ENCODE measurements at regions not wholly inside any gene's neighbourhood (a gene's known extent, or its start where the extent isn't known, plus 50 kb on each side); places are given as distances from the start of the nearest gene placed in this dataset.

DNA sequence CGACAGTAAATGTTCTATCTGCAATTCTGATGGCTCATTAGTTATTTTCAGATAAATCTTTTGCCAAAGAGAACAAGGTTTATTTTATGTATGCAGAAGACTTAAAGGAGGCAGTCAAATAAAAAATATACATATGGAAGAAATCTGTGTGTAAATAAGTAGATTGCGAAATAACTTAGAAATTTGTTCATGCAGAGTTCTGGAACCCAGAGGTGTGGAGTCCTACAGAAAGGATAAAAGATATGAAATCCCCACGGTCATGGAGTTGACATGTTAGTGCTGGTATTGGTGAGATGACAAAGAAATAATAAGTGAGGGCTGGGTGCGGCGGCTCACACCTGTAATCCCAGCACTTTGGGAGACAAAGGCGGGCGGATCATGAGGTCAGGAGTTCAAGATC, 111.2 kb upstream of the CFAP20DC start:
- H3K36me3 Mint-ChIP-seq = no peaks in the 10 kb centered on the region
- no peaks in the 10 kb centered on the region for H3K4me1 Mint-ChIP-seq

DNA sequence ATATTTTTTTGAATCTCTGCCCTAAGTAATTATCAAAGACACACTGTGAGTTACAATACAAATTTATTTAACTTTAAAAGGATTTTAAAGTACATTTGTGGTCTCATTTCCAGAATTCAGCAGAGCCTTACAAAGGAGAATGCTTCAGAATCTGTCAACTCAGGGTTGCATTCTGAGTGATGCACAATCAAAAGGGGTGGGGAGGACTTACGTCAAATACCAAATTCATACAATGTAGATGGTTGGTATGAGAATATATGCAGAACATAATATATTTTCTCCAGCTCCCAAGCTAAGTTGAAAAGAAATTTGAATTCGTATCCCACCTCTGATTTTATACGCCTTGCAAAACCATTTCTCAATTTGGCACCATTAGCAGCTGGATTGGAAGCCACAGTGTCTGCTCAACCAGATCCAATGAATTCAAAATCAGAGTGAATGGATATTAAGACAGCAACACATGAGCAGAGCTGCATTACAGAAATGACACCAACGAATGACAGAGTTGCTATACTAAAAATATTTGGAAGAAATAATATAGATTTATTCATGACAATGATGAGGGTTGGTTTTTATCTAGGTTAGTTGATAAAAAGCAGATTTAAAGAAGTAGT, 110.4 kb upstream of the CFAP20DC start:
- no peaks in the 10 kb centered on the region for H3K36me3 Mint-ChIP-seq
- H3K27ac Mint-ChIP-seq = no peak overlapping the region
- no peak overlapping the region for H3K4me3 Mint-ChIP-seq
- H3K9me3 Mint-ChIP-seq = peaks cover 0 to 2% (median 0%) of the 10 kb centered on the region in 6 donors
- H3K4me1 Mint-ChIP-seq = no peaks in the 10 kb centered on the region
- no peak for DNase-seq
- H3K27me3 Mint-ChIP-seq (ENCODE audit: low read depth in 3 of 3) = peaks cover 2% of the 10 kb centered on the region in 3 donors

More for the DNA sequence above, 111.2 kb upstream of the CFAP20DC start:
- Mint-ChIP-seq H3K27me3 (ENCODE audit: low read depth in 3 of 3) (peaks cover 2% of the 10 kb centered on the region in 3 donors), H3K27ac (no peak overlapping the region), H3K9me3 (peaks cover 0 to 2% (median 0%) of the 10 kb centered on the region in 6 donors), H3K4me3 (no peak overlapping the region)
- DNase-seq = no peak

DNA sequence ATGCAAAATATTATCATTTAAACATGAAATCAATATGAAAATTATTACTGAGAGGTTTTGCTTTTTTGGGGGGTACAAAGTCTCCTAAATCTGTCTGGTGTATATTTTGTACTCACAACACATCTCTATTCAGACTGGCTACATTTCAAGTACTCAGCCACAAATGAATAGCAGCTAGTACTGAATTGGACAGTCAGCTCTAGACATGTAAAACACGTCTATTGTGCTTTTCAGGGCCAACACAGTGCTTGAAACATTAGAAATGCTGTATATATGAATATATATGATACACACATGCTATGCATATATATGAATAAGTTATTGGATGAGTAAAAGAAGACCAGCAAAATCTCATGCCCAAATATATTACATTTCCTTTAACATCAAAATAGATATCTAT, 103.8 kb upstream of the CFAP20DC start:
- H3K36me3 Mint-ChIP-seq = no peaks in the 10 kb centered on the region
- no peaks in the 10 kb centered on the region for H3K4me1 Mint-ChIP-seq
- peaks cover 0 to 24% (median 4%) of the 10 kb centered on the region in 6 donors for H3K9me3 Mint-ChIP-seq
- H3K4me3 Mint-ChIP-seq = no peak overlapping the region
- no peak overlapping the region for H3K27ac Mint-ChIP-seq
- H3K27me3 Mint-ChIP-seq (ENCODE audit: low read depth in 3 of 3) = peaks cover 0 to 2% (median 1%) of the 10 kb centered on the region in 3 donors
- no peak for DNase-seq

DNA sequence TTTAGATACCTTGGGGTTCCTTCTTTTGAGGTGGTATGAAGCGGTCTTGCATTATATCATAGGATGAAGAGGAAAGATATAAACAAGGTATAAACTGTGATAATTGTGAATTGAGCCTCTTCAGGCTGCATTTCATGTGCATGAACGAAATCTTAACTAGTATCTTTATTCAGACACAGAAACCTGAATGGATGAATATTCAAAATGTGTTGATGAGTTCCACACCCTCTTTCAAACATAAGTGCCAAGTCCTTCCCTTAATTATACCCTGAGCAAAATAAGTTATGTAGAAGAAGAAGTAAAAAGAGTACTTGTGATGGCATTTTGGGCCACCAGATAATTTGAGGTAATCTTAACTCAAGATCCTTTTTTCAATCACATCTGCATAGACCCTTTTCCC, 103.1 kb upstream of the CFAP20DC start:
- peaks cover 0 to 24% (median 4%) of the 10 kb centered on the region in 6 donors for H3K9me3 Mint-ChIP-seq
- no peaks in the 10 kb centered on the region for H3K36me3 Mint-ChIP-seq
- H3K4me1 Mint-ChIP-seq = no peaks in the 10 kb centered on the region
- peaks cover 0 to 2% (median 1%) of the 10 kb centered on the region in 3 donors for H3K27me3 Mint-ChIP-seq (ENCODE audit: low read depth in 3 of 3)
- DNase-seq = no peak
- no peak overlapping the region for H3K4me3 Mint-ChIP-seq
- H3K27ac Mint-ChIP-seq = no peak overlapping the region

DNA sequence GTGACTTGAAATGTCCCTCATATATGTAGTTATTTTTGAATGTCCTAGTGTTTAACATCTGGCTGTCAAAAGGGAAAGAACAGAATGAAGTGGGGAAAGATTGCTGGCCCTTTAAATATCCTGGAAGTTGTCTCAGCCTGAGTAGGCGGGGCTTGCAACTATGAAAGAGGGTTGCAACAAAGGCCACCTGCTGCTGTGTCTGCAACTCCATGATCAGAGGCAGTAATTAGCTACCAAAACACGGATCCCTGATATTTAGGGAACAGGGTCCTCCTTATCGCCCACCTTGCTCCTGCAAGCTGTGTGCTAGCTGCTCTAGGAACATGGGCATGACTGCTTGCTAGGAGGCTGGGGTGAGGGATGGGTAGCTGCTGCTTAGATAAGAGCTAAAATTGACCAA, 100.2 kb upstream of the CFAP20DC start:
- H3K36me3 Mint-ChIP-seq = no peaks in the 10 kb centered on the region
- peaks cover 0 to 35% (median 6%) of the 10 kb centered on the region in 6 donors for H3K9me3 Mint-ChIP-seq
- H3K27ac Mint-ChIP-seq = no peak overlapping the region
- no peak overlapping the region for H3K4me3 Mint-ChIP-seq
- no peaks in the 10 kb centered on the region for H3K4me1 Mint-ChIP-seq
- peaks cover 0 to 3% (median 0%) of the 10 kb centered on the region in 3 donors for H3K27me3 Mint-ChIP-seq (ENCODE audit: low read depth in 3 of 3)
- no peak for DNase-seq

DNA sequence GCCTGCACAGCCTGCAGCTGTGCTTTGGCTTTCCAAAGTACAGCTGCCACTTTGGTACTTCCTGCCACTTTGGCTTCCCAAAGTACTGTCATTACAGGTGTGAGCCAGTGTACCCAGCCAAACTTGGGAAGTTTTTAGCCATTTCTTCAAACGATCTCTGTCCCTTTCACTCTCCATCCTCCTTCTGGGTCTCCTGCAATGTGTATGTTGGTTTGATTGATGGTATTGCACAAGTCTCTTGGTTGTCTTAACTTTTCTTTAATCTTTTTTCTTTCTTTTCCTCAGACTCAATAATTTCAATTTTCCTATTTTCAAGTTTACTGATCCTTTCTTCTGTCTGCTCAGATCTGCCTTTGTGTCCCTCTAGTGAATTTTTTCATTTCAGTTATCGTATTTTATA, 99.3 kb upstream of the CFAP20DC start:
- Mint-ChIP-seq H3K4me1 (no peaks in the 10 kb centered on the region), H3K27ac (no peak overlapping the region), H3K9me3 (peaks cover 0 to 35% (median 6%) of the 10 kb centered on the region in 6 donors), H3K4me3 (no peak overlapping the region), H3K27me3 (ENCODE audit: low read depth in 3 of 3) (peaks cover 0 to 3% (median 0%) of the 10 kb centered on the region in 3 donors), H3K36me3 (no peaks in the 10 kb centered on the region)
- no peak for DNase-seq

DNA sequence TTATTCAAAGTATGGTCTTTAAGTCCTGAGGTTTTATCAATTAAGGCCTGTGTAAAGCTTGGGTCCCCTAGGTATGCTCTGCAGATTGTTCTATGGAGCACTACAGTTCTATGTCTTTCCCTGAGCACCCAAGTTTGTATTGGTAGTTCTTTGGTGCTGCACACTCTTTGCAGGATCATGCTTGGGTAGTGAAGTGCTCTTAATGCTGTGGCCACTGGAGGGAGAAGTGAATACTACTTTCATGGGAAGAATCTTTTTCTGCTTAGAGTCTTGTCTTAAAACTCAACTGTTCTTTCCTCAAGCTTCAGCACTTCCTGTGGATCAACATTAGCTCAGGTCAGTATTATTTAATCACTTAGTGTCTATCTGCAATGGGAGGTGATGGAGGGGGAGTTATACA, 93.6 kb upstream of the CFAP20DC start:
- H3K9me3 Mint-ChIP-seq = peaks cover 0 to 11% (median under 1%) of the 10 kb centered on the region in 6 donors
- no peak for DNase-seq
- no peak overlapping the region for H3K27ac Mint-ChIP-seq
- no peak overlapping the region for H3K4me3 Mint-ChIP-seq
- no peaks in the 10 kb centered on the region for H3K36me3 Mint-ChIP-seq
- peaks cover 0 to 2% (median 0%) of the 10 kb centered on the region in 3 donors for H3K27me3 Mint-ChIP-seq (ENCODE audit: low read depth in 3 of 3)
- no peaks in the 10 kb centered on the region for H3K4me1 Mint-ChIP-seq

DNA sequence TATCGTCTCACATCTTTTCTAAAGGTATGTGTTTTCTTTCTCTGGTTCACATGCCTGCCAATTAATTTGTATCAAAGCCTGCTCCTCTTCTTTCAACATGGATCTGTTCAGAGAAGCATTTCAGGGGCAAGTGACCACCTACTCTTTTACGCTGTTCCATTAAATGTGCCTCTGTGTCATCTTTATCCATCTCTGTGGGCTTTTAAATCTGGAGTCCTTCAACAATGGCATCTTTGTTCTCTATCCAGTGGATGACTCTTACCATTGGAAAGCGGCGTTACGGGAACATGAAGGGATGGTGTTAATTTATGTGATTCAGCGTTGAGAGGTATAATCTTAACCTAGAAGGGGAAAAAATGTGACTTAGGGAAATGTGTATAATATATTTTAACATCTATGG, 92.7 kb upstream of the CFAP20DC start:
- no peak for DNase-seq
- H3K9me3 Mint-ChIP-seq = peaks cover 0 to 10% (median under 1%) of the 10 kb centered on the region in 6 donors
- H3K27ac Mint-ChIP-seq = no peak overlapping the region
- H3K4me3 Mint-ChIP-seq = no peak overlapping the region
- H3K27me3 Mint-ChIP-seq (ENCODE audit: low read depth in 3 of 3) = no peaks in the 10 kb centered on the region
- H3K36me3 Mint-ChIP-seq = no peaks in the 10 kb centered on the region
- H3K4me1 Mint-ChIP-seq = no peaks in the 10 kb centered on the region

DNA sequence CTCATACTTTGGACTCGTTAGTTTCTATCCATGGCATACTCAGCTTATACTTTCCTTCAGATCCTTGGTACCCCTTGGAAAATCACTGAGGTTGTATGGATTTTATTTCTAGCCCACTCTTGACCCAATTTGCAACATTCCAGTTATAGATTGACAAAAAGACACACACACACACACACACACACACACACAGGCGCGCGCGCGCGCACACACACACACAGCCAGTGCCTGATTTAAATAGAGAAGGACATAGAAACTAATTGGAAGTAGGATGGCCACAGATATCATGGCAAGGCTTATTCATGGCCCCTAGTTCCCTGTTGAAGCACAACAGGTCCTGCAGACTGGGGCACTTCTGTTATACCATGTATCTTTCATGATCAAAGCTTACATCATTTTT, 89.1 kb upstream of the CFAP20DC start:
- no peak for DNase-seq
- no peak overlapping the region for H3K27ac Mint-ChIP-seq
- no peaks in the 10 kb centered on the region for H3K36me3 Mint-ChIP-seq
- H3K27me3 Mint-ChIP-seq (ENCODE audit: low read depth in 3 of 3) = peaks cover 0 to 2% (median 0%) of the 10 kb centered on the region in 3 donors
- H3K4me3 Mint-ChIP-seq = no peak overlapping the region
- no peaks in the 10 kb centered on the region for H3K4me1 Mint-ChIP-seq
- no peaks in the 10 kb centered on the region for H3K9me3 Mint-ChIP-seq

DNA sequence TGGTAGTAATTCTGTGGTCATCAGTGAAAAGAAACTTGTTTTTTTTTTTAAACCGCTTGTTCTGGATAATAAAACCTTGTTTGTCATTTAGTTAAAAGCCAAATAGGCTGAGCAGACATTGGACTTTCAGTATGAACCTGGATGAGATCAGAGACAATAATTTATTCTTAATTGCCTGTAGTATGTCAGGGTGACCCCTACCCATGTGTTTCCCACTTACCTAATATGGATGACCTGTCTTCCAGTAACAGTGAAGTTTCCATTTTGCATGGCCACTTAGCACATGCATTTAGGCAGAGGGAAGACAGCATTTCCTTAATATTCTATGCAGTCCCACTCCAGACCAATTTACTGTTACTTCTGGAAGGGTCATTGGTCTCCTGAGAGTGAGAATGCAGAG, 87.6 kb upstream of the CFAP20DC start:
- no peak overlapping the region for H3K4me3 Mint-ChIP-seq
- peaks cover 0 to 2% (median 0%) of the 10 kb centered on the region in 3 donors for H3K27me3 Mint-ChIP-seq (ENCODE audit: low read depth in 3 of 3)
- no peaks in the 10 kb centered on the region for H3K4me1 Mint-ChIP-seq
- H3K9me3 Mint-ChIP-seq = no peaks in the 10 kb centered on the region
- no peaks in the 10 kb centered on the region for H3K36me3 Mint-ChIP-seq
- DNase-seq = no peak
- H3K27ac Mint-ChIP-seq = no peak overlapping the region

DNA sequence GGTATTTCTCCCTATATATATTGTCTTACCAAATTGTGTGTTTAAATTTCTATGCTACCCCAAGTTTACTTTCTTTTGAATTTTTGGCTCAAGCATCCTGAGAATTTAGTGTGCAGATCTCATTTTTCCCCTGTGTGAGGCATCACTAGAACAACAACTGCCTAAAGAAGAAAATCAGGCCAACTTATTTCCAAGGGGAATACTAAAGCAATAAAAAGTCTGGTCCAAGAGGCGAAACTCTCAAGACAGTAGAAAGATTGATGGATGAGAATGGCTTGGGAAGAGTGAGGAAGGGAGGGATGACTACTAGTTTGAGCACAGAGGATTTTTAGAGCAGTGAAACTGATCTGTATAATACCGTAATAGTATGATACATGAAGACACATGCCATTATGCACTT, 86.3 kb upstream of the CFAP20DC start:
- H3K27ac Mint-ChIP-seq = no peak overlapping the region
- no peaks in the 10 kb centered on the region for H3K36me3 Mint-ChIP-seq
- no peak overlapping the region for H3K4me3 Mint-ChIP-seq
- no peaks in the 10 kb centered on the region for H3K4me1 Mint-ChIP-seq
- H3K27me3 Mint-ChIP-seq (ENCODE audit: low read depth in 3 of 3) = peaks cover 0 to 2% (median 0%) of the 10 kb centered on the region in 3 donors
- no peak for DNase-seq
- no peaks in the 10 kb centered on the region for H3K9me3 Mint-ChIP-seq

DNA sequence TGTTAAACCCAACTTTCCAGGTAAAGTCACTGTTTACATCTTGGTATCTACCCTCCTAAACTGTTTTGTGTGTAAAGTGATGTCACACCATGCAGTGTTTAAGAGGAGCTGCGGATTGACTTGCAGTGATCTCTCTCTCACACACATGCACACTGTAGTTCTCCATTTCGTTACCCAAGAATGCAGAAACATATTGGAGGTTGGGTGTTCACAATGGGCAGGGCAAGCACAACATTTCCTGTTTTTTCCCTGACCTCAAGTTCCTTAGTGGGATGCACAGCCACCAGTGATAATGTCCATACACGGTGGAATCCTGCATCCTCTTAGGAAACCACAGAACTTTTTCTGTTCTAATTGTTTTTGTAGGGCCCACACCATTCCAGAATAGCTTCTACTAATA, 85.3 kb upstream of the CFAP20DC start:
- Mint-ChIP-seq H3K4me3 (no peak overlapping the region), H3K36me3 (no peaks in the 10 kb centered on the region), H3K27me3 (ENCODE audit: low read depth in 3 of 3) (peaks cover 0 to 2% (median 0%) of the 10 kb centered on the region in 3 donors), H3K4me1 (no peaks in the 10 kb centered on the region), H3K27ac (no peak overlapping the region), H3K9me3 (no peaks in the 10 kb centered on the region)
- no peak for DNase-seq

DNA sequence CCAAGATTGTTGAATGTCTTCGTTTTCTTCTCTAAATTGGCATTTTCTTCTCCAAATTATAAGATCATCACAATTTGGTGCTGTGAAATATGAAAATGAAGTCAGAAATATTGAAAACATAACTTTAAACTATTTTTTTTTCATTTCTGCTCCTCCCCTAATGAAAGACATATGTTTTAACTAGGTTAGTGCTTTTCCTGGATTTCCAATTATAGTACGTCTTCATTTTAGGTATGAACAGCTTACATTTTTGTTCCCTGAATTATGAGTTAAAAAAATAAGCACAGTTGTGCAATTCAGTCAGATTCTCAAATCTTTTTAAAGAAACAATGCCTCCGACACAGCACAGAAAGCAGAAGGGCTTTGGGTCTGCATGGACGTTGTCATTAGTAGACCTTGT, 83.5 kb upstream of the CFAP20DC start:
- no peak overlapping the region for H3K4me3 Mint-ChIP-seq
- no peak overlapping the region for H3K27ac Mint-ChIP-seq
- no peak for DNase-seq
- no peaks in the 10 kb centered on the region for H3K4me1 Mint-ChIP-seq
- H3K9me3 Mint-ChIP-seq = no peaks in the 10 kb centered on the region
- H3K27me3 Mint-ChIP-seq (ENCODE audit: low read depth in 3 of 3) = peaks cover 0 to 2% (median 0%) of the 10 kb centered on the region in 3 donors
- H3K36me3 Mint-ChIP-seq = no peaks in the 10 kb centered on the region

DNA sequence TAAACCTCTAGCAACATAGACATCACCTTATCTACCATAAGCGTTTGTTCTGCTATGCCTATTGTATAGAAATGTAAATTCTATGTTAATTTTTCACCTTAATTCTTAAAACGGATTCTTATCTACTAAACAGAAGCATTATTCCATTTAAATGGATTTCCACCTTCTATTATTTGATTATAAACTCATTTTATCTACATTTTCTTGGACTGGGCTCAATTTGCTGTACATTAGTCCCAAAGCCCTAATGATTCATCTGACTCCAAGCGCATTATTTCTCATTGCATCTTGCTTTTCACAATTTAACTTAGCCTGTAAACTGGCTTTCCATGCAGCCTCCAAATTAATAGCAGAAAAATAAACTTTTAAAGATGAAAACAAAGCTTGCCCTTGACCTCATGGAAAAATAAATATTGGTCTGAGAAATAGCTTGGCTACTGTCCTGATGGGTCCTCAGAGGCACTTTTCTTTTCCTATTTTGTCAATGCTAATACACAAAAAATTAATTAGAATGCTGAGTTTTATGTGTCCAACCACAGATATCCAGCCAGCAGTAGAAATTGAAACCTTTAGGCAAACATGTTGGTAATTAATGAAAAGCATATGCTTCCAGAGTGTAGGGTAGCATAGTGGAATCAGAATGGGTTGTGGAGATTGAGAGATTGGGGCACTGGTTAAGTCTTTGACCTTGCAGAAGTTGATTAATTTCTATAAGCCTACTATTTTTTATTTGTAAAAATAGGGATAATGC, 81.4 kb upstream of the CFAP20DC start:
- no peak for DNase-seq
- Mint-ChIP-seq H3K36me3 (no peaks in the 10 kb centered on the region), H3K4me1 (no peaks in the 10 kb centered on the region), H3K4me3 (no peak overlapping the region), H3K9me3 (no peaks in the 10 kb centered on the region), H3K27ac (no peak overlapping the region), H3K27me3 (ENCODE audit: low read depth in 3 of 3) (peaks cover 0 to 2% (median 0%) of the 10 kb centered on the region in 3 donors)
